ENCODE measurements at regions not wholly inside any gene's neighbourhood (a gene's known extent, or its start where the extent isn't known, plus 50 kb on each side); places are given as distances from the start of the nearest gene placed in this dataset.

- no peaks in the 10 kb centered on the region for H3K36me3 ChIP-seq
- ATAC-seq (no peak), DNase-seq (no peak)
- H3K9me3 ChIP-seq = no peaks in the 10 kb centered on the region
- H3K4me1 ChIP-seq = peaks cover 2% of the 10 kb centered on the region
- intact Hi-C loops (cut with DNase I) = no loop called here
- no peak overlapping the region for H3K4me3 ChIP-seq
- H3K27me3 ChIP-seq (ENCODE audit: low read depth) = no peaks in the 10 kb centered on the region
- no peak for TF ChIP-seq CTCF (IDR thresholded peaks at IDR 0.05)
- H3K27ac ChIP-seq = no peak overlapping the region
Measured at GRCh38 chr14:53520078-53520928, 367.2 kb upstream of the DDHD1 start.

- H3K36me3 ChIP-seq = no peaks in the 10 kb centered on the region
- H3K9me3 ChIP-seq = no peaks in the 10 kb centered on the region
- ATAC-seq = no peak
- TF ChIP-seq CTCF (IDR thresholded peaks at IDR 0.05) = no peak
- no peak overlapping the region for H3K27ac ChIP-seq
- DNase-seq = no peak
- no peaks in the 10 kb centered on the region for H3K27me3 ChIP-seq (ENCODE audit: low read depth)
- intact Hi-C loops (cut with DNase I) = no loop called here
- H3K4me3 ChIP-seq = no peak overlapping the region
- H3K4me1 ChIP-seq = no peaks in the 10 kb centered on the region
Measured at GRCh38 chr14:53519137-53519536, 366.0 kb upstream of the DDHD1 start.

GRCh38 chr14:53517270-53517960 is 364.3 kb upstream of the DDHD1 start:
- no peak for DNase-seq
- no peaks in the 10 kb centered on the region for H3K36me3 ChIP-seq
- no peaks in the 10 kb centered on the region for H3K27me3 ChIP-seq (ENCODE audit: low read depth)
- H3K4me1 ChIP-seq = no peaks in the 10 kb centered on the region
- H3K4me3 ChIP-seq = no peak overlapping the region
- intact Hi-C loops (cut with DNase I) = no loop called here
- no peak for TF ChIP-seq CTCF (IDR thresholded peaks at IDR 0.05)
- ATAC-seq = no peak
- H3K9me3 ChIP-seq = no peaks in the 10 kb centered on the region
- no peak overlapping the region for H3K27ac ChIP-seq

GRCh38 chr14:53516261-53516774 is 363.2 kb upstream of the DDHD1 start:
- H3K27me3 ChIP-seq (ENCODE audit: low read depth) = no peaks in the 10 kb centered on the region

GRCh38 chr14:53515276-53515675 is 362.2 kb upstream of the DDHD1 start:
- TF ChIP-seq CTCF (IDR thresholded peaks at IDR 0.05) = no peak
- intact Hi-C loops (cut with DNase I) = no loop called here
- no peaks in the 10 kb centered on the region for H3K4me1 ChIP-seq
- DNase-seq = no peak
- no peaks in the 10 kb centered on the region for H3K9me3 ChIP-seq
- no peaks in the 10 kb centered on the region for H3K27me3 ChIP-seq (ENCODE audit: low read depth)
- ATAC-seq = no peak
- no peaks in the 10 kb centered on the region for H3K36me3 ChIP-seq
- H3K4me3 ChIP-seq = no peak overlapping the region
- no peak overlapping the region for H3K27ac ChIP-seq

More at GRCh38 chr14:53516261-53516774, 363.2 kb upstream of the DDHD1 start:
- intact Hi-C loops (cut with DNase I) = no loop called here
- no peak for TF ChIP-seq CTCF (IDR thresholded peaks at IDR 0.05)
- DNase-seq (no peak), ATAC-seq (no peak)
- no peaks in the 10 kb centered on the region for H3K36me3 ChIP-seq
- no peaks in the 10 kb centered on the region for H3K9me3 ChIP-seq
- H3K4me1 ChIP-seq = no peaks in the 10 kb centered on the region
- no peak overlapping the region for H3K4me3 ChIP-seq
- H3K27ac ChIP-seq = no peak overlapping the region
